Keratinocyte (primary cell): ENCODE measurements at regions not wholly inside any gene's neighbourhood (a gene's known extent, or its start where the extent isn't known, plus 50 kb on each side); places are given as distances from the start of the nearest gene placed in this dataset.

Experiments
- EZH2 ChIP-seq: IDR thresholded peaks from one replicate; pipeline ENCODE4 v1.6.1; 2012; ENCODE audit warnings: inconsistent platforms, mild to moderate bottlenecking, low read length, moderate library complexity
- TF ChIP-seq, protein P1 (sequence below), 3 experiments: IDR thresholded peaks in 1 of 3; conservative IDR thresholded peaks in 1 of 3; optimal IDR thresholded peaks in 1 of 3; 2 replicates in 2 of 3; 3 replicates in 1 of 3; pipeline versions ENCODE3 to v1.5.1; 2011; ENCODE audit warnings: low read length in 3 of 3, mild to moderate bottlenecking in 3 of 3, moderate library complexity in 2 of 3, control low read depth in 1 of 3, inconsistent platforms in 1 of 3; ENCODE audit not compliant: insufficient read depth in 2 of 3; ENCODE audit errors: extremely low read depth in 1 of 3

- TF ChIP-seq, protein P1, sequence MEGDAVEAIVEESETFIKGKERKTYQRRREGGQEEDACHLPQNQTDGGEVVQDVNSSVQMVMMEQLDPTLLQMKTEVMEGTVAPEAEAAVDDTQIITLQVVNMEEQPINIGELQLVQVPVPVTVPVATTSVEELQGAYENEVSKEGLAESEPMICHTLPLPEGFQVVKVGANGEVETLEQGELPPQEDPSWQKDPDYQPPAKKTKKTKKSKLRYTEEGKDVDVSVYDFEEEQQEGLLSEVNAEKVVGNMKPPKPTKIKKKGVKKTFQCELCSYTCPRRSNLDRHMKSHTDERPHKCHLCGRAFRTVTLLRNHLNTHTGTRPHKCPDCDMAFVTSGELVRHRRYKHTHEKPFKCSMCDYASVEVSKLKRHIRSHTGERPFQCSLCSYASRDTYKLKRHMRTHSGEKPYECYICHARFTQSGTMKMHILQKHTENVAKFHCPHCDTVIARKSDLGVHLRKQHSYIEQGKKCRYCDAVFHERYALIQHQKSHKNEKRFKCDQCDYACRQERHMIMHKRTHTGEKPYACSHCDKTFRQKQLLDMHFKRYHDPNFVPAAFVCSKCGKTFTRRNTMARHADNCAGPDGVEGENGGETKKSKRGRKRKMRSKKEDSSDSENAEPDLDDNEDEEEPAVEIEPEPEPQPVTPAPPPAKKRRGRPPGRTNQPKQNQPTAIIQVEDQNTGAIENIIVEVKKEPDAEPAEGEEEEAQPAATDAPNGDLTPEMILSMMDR (optimal IDR thresholded peaks at IDR 0.05 in 1 of 3, IDR thresholded peaks at IDR 0.05 in 1 of 3, conservative IDR thresholded peaks at IDR 0.05 in 1 of 3; ENCODE audit: extremely low read depth in 1 of 3, insufficient read depth in 2 of 3, low read length in 3 of 3): no peak
- TF ChIP-seq EZH2: no peak
Measured at GRCh38 chr6:85241498-85242052, 208.3 kb upstream of the NT5E start.
